HG03469 (cell line): ENCODE measurements at regions not wholly inside any gene's neighbourhood (a gene's known extent, or its start where the extent isn't known, plus 50 kb on each side); places are given as distances from the start of the nearest gene placed in this dataset.

Source experiments
- ATAC-seq: cut with Tn5 transposase; IDR thresholded peaks from one replicate; pipeline ENCODE4 v1.9.1; 2021; ENCODE audit warnings: mild to moderate bottlenecking, moderate library complexity, moderate number of reproducible peaks; ENCODE audit not compliant: unreplicated experiment

- ATAC-seq, result no peak
Measured at GRCh38 chr7:13028036-13028824, 340.8 kb downstream of the ARL4A start.

- no peak for ATAC-seq
Measured at GRCh38 chr7:13028825-13029099, 341.3 kb downstream of the ARL4A start.

- no peak for ATAC-seq
Measured at GRCh38 chr7:13031468-13031867, 344.0 kb downstream of the ARL4A start.

- ATAC-seq, result no peak
Measured at GRCh38 chr7:13032084-13032483, 344.7 kb downstream of the ARL4A start.

- no peak for ATAC-seq
Measured at GRCh38 chr7:13032576-13032975, 345.1 kb downstream of the ARL4A start.

- no peak for ATAC-seq
Measured at GRCh38 chr7:13034693-13035092, 347.3 kb downstream of the ARL4A start.

GRCh38 chr7:13035233-13035632 is 347.8 kb downstream of the ARL4A start:
- ATAC-seq, result no peak

GRCh38 chr7:13036256-13036780 is 348.9 kb downstream of the ARL4A start:
- no peak for ATAC-seq

- ATAC-seq, result no peak
Measured at GRCh38 chr7:13037216-13037615, 349.8 kb downstream of the ARL4A start.

GRCh38 chr7:13041368-13041988 is 354.0 kb downstream of the ARL4A start:
- ATAC-seq, result no peak

- ATAC-seq, result no peak
Measured at GRCh38 chr7:13042605-13043236, 355.3 kb downstream of the ARL4A start.

GRCh38 chr7:13044309-13044708 is 356.9 kb downstream of the ARL4A start:
- no peak for ATAC-seq

- ATAC-seq, result no peak
Measured at GRCh38 chr7:13047061-13047460, 359.6 kb downstream of the ARL4A start.

GRCh38 chr7:13049946-13050345 is 362.5 kb downstream of the ARL4A start:
- ATAC-seq, result no peak

GRCh38 chr7:13050703-13051102 is 363.3 kb downstream of the ARL4A start:
- no peak for ATAC-seq

- no peak for ATAC-seq
Measured at GRCh38 chr7:13055732-13056368, 368.4 kb downstream of the ARL4A start.

- ATAC-seq, result peak; percentile 92
Measured at GRCh38 chr7:13057462-13058200, 370.2 kb downstream of the ARL4A start.

- no peak for ATAC-seq
Measured at GRCh38 chr7:13060173-13060572, 372.7 kb downstream of the ARL4A start.

- no peak for ATAC-seq
Measured at GRCh38 chr7:13061115-13061514, 373.7 kb downstream of the ARL4A start.

GRCh38 chr7:13062631-13063030 is 375.2 kb downstream of the ARL4A start:
- no peak for ATAC-seq

- ATAC-seq, result no peak
Measured at GRCh38 chr7:13067036-13067435, 379.6 kb downstream of the ARL4A start.
